HG02588 (cell line): ENCODE measurements at regions not wholly inside any gene's neighbourhood (a gene's known extent, or its start where the extent isn't known, plus 50 kb on each side); places are given as distances from the start of the nearest gene placed in this dataset.

Source experiments
- ATAC-seq: cut with Tn5 transposase; IDR thresholded peaks from one replicate; pipeline ENCODE4 v1.9.1; 2021; ENCODE audit warnings: mild to moderate bottlenecking, moderate library complexity; ENCODE audit not compliant: unreplicated experiment

DNA sequence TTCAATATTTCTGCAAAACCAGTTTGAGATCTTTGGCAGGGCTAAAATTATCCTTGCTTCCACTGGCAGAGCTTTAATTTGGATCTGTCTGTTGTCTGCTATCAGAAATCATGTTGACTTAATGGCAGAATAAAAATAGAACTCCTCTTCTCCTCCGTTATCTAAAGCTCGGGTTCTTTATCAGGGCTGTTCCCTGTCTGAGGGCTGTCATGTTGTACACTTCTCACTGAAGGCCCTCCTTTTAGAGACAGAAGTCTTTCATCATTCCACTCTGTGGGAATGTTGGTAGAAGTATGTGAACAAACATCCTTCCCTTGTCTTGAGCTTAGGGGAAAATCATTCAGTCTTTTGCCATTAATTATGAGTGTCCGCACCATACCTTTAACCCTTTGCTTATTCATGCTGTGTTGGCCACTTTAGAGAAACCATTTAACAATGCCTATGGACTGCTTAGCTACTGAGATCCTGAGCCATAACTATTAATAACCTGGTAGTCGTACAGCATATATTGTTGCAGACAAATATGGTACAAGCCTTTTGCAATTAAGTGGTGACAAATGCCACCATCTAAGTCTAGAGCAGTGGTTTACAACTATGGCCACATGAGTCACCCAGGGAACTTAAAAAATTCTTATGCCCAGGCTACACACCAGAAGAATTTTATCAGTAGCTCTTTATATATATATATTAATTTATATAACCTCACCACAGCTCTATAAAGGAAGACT is 226.0 kb upstream of the TPM1 start:
- ATAC-seq, result no peak

DNA sequence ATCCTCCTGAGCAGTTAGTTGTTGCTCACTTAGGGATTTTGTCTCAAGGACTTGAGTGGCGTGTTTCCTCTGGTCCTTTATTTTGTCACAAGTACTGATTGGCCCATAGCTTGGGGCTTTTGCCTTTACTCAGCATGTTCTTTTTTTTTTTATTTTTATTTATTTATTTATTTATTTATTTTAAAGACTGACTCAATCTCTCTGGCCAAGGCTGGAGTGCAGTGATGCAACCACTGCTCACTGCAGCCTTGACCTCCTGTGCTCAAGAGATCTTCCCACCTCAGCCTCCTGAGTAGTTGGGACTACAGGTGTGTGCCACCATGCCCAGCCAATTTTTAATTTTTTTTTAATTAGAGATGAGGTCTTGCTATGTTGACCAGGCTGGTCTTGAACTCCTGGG is 223.9 kb upstream of the TPM1 start:
- ATAC-seq, result no peak

DNA sequence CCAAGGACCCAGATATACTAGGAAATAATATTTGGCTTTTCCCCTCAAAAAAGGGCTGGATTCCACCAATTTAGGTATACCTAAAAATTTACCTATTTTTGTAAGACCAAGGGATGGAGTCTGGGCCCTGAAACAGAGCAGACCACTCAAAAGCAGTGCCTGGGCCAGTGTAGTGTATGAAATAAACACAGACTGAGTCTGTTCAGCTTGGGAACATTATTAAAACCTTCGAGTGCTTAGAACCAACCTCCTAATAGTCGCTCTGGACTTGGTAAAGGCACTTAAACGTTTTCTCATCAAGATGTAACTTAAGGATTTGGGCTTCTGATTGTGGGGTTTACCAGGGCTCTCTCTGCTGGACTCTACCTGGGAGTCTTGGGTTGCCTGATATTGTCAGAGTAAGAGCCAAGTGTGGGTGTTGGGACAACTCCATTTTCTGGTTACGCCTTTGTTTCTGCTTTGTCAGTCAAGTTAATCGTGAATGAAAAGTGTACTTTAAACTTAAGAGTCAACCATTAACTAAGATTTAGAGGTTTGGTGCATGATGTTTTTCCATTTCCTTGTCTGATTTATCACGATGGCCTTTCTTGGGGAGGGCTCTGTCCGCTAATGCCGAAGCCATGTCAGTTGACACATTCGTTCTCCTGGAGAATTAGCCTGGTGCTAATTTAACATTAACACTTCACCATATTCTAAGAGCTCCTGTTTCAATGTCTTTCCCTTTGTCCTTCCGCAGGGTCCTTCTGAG is 221.0 kb upstream of the TPM1 start:
- ATAC-seq, result no peak

DNA sequence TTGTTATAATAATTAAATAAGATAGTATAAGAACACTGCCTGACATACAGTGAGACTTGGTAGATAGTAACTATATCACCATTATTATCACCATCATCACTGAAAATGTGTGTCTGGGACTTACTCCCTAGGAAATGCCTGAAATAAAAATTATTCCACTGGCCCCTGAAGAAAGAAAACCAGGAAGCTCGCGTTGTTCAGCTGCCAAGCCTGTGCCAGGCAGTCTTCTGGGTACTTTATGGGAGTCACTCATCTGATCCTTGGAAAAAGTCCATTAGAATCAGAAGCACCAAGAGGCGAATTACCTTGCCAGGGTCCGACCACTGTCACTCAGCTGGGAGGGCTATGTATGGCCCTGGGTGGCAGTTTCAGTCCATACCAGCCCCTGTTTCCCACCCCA is 220.3 kb upstream of the TPM1 start:
- no peak for ATAC-seq

DNA sequence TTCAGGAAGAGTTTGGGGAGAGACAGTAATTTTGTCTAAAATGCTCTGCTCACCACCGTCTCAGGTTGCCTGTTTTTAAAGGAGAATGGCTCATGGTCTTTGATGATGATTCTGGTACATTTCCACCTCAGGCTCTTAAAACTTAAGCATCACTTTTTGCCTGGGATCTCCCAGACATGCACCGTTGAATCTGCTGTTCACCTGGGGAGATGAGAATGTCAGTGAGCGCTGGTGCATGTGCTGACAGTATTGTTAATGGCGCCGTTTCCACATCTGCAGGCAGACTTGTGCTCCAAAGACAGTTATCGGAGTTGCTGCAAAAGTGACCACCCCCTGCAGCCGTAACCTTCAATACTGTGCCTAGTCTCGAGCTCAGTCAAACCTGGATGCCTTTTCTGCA is 219.0 kb upstream of the TPM1 start:
- ATAC-seq, result no peak

DNA sequence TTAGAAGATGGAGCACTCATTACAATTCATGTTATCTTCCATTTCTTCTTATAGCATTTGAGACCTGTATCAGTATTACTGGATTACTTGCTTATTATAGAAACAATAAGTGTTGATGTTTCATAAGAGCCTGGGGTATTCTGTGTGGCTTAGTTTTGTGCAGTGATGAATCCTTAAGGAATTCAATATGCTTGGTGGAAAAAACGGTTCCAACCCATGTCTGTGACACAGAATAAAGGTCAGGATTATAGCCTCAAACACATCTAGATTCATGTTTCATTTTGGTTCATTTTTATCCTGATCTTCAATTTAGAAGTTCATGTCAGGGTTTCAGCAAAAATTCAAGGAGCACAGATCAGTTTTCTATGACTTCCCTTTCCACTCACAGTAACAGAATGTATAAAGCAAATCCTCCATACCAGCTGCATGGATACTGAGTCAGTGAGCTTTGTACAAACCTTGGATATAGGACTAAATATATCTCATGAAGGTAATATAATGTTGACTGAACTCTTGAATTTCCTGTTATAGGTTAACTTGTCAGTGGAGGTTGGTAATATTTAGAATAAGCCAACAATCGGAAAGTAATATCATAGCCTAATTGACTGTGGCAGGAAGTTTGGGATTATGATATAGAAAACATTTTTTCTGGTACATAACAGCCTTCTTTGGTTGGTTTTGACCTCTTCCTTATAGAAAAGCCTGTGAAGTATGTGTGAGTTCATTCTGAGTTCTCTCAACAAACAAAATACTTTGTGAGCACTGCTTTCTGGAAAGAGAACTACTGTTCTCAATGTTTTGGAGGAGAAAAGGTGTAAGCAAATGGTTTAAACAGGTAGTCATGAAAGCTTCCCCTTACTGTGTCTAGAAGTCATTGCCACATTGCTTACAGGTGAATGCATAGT is 218.2 kb upstream of the TPM1 start:
- no peak for ATAC-seq

DNA sequence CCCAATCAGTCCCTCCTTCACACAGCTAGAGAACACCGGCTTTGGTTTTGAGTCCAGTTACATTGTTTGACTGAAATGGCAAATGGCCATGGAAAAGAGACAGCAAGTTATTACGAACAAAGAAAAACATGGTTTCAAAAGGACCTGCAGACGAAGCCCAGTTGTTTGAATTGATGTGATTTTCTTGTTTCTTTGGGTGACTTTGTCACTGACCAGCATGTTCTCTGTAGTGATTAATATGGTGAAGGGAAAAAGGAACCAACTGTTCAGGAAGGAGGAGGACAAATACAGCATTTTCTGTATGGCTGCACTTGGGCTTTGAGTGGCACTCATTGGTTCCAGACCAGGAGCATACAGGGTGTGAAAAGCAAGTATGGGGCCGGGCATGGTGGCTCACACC is 217.4 kb upstream of the TPM1 start:
- no peak for ATAC-seq

DNA sequence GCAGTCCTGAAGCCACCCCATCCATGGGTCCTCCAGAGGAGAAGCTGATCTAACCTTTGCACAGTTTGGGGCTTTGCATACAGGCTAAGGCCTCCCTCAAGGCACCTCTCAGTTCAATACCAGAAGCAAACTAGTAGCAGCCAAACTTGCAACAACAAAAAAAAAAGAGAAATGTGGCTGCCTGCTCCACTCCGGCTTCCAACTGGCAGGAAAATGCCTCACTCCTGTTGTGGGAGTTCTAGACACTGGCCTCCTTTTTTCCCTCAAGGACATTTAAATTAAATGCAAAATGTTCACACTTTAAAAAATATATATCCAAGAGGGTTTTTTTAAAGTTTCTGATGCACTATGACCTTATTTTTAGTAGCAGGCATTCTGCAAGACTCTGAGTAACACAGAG is 216.0 kb upstream of the TPM1 start:
- no peak for ATAC-seq

DNA sequence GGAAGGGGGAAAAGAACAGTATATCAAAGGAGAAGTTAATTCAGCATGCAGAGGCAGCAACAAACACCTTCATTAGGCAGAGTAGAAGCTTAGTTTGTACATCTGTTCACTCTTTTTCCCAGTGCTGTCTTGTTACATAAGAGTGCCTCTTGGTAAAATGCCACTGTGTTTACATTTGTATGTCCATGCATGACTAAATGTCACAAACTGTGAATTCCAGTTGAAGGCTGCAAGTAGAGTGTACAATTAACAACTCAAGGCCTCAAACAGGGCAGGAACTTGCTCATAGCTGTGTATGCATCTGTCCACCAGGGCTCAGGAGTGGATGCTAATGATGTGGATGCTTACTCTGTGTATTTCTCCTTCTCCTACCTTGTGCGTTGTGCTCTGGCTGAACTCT is 214.2 kb upstream of the TPM1 start:
- no peak for ATAC-seq

DNA sequence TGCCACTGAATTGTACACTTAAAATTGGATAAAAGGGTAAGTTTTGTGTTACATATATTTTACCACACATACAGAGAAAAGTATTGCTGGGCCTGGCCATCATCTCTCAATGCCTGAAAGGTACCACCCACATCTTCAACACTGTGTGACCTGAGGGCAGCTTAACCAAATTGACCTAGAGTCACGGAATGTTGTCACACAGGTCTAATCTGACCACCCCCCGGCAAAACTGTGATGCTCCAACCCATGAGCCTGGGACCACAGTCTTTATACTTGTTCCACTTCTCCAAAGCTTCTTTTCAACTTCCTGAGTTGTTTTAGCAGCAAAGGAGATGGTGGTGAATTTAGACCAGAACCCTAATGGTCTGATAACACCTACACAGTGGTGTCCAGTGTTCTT is 210.3 kb upstream of the TPM1 start:
- ATAC-seq, result no peak

DNA sequence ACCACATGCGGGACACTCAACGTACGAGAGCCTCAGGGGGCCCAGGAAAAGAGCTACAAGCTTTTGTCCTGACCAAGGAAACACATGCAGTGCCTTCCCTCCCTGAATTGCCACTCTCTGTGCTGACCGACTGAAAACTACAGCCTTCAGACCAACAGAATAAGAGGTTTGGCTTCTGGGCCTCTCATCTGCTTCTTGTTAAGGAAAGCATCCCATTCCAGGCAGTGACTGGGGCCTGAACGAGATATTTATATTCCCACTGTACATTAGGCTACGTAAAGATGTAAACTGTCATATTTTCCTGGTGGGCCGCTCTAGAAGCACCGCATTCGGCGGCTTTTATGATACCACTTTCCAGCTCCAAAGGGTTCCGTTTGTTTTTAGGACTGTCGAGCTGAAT is 208.9 kb upstream of the TPM1 start:
- ATAC-seq, result no peak

DNA sequence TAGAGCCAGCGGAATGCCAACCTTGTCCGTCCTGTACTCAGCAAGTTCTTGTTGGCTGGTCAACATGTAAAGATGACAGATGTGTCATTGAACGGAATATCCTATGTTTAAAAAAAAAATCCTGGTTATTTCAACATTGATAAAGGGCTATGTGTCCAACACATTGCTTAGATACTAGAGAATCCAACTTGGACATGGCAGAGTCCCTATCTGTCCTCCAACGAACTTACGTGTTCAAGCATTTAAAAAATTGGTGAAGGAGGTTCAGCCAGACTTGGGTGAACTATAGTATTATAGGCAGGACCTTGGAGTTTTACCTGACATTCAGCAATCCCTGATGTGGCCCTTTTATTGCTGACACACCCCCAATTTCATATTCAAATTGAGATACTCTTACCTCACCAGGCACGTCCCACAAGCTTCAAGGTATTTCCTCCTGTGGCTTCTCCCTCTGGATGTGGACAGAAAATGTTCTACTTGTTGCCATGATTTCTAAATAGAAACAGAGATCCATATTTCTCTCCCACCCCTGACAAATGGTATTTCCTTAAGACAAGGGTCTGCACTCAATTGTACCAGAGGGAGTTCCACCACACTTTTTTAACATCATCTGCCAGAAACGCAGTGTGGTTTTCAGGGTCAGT is 207.7 kb upstream of the TPM1 start:
- ATAC-seq, result no peak

DNA sequence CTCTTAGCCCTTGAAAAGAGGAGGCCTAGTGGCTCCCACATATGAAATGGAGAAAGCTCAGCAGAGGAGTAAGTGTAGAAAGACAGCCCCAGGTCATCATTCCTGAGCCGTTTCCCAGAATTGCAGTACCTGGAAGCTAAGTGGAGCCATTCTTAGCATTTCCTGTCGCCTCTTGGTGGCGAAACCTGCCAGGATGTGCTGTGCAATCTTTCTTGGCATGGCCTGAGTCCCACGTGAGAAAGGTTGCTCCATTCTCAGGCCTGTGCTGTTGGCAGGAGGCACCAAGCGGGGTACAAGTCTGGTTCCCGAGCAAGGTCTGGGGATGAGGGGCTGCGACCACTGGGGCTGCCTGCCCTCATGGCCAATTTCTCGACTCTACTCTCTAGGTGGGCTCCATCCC is 207.2 kb upstream of the TPM1 start:
- no peak for ATAC-seq

DNA sequence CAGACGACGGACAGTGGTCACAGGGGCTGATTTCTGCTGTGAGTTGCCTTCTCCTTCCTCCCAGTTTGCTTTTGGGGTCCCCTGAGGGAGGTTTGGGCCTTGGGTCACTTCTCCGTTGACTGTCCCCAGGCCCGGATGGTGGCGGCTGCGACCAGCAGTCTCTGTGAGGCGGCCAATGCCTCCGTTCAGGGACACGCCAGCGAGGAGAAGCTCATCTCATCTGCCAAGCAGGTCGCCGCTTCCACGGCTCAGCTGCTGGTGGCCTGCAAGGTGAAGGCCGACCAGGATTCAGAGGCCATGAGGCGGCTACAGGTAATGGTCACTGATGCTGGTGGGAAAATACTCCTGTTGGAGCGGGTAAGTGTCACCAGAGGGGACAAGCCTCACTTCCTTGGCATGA is 206.8 kb upstream of the TPM1 start:
- no peak for ATAC-seq

DNA sequence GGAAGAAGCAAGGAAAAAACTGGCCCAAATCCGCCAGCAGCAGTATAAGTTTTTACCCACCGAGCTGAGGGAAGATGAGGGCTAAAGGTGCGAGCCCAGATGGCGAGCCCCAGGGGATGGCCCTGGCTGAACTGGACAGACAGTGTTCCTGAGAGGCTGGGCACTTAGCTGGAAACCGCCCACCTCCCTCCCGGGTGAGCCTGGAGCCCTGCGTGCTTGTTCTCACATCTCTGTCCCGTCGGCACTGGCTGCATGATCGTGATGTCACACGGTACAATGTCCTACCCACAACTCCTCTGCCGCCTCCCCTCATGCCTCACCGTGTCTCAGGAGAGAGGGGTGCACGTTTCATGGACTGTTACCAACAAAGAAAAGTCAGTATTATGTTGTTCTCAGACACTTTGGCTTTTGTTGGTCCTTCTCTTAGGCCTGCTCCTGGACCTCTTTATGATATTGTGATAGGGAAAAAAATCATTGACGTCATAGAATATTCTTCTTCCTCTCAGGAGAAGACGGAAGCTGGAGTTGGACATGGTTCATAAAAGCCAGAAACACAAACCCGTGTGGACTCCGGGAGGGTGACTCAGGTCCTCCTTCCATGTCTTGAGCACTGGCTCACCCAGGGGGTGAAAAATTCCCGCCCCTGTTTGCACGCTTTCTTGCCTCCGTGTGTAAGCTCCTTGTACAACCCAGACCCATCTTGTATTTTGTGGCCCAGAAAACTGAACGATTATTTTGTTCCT is 201.8 kb upstream of the TPM1 start:
- no peak for ATAC-seq

DNA sequence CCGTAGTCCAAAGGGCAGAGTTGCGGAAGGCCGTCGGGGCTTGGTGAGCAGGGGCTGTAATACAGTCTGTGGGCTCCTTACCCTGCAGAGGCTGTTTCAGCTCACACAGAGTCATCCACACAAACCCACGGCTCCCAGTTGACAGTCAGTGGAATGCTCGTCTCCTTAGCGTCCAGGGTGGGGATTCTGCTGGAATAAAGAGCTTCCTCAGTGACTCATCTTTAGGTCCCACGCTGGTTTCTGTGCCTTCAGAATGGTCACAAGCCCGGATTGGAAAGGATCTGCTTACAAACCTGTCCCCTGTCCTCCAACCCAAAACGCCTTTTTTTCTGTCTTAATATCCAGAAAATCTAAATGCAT is 201.3 kb upstream of the TPM1 start:
- no peak for ATAC-seq

DNA sequence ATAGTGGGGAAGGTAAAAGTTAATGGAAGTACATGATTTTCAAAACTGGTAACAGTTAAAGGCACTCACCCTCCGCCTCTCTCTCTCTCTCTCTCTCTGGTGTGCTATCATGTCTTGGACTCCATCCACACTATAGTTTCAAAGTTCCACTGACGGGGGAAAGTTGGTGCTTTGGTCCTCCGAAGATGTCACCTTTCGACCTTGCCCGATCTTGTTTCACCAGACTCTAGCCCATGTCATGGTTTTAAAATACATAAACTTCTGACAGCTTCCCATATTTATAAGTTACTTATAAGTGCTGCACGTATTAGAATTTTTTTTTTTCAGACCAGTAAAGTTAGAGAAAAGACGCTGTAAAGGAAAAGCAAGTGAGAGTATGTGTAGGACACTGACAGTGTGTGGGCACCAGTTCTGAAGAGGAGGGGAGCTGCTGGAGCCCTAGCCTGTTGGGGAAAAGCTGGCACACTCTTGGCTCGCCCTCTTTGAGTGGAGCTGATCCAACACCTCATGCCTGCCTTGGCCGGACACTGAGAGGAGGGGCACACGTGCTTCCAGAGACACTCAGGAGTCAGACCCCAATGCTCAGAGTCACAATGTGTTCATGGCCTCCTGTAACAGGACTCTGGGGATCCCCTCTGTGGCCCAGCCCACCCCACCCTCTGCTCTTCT is 200.5 kb upstream of the TPM1 start:
- no peak for ATAC-seq

DNA sequence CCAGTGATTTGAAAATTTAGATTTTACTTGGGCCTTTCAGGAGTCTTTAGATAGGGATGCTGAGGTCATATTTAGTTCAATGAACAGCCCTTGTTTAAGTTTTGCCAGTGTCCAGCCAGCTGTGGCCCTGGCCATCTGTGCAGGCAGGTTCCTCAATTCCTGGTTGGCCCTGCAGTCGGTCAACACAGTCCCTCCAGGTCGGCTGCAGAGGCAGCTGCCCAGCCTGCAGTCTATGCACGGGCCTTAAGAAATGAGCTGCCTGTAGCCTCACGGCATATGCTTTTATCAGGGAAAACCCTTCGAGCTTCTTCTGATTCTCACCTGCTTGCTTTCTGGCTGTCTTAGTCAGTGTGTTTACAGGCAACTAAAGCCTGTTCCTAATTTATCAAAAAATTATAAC is 199.2 kb upstream of the TPM1 start:
- no peak for ATAC-seq

DNA sequence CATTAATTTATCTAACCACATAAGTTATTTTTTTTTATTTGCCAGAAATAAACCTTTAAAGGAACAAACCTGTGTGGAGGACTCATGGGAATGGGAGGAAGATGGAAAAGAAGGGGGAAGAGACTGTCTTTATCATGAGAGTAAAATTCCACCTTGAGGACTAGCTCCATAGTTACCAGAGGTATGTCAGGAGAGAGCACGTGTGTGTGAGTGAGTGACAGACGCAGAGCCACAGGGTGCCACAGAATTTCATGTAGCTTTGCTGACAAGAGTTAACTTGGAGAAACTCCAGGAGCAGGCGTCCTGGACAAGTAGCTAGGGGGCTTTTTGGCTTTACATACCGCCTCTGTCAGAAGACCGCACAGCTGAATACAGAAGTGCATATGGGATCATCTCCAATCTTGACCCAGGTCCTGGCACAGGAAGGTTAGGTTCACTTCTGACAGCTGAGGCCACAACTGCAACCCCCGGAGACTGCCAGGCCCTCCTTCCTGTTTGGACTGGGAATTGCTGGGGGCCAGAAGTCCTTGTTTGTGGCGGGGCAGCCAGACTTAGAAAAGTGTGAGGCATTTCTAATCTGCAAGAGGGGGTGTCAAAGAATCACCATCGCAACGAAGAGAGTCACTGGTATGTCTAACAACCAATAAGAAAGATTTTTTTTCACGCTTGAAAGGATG is 197.8 kb upstream of the TPM1 start:
- no peak for ATAC-seq
